Hematopoietic multipotent progenitor cell treated with erythropoietin and hydrocortisone succinate and interleukin-3 and kit ligand, for 8 days (in vitro differentiated cells): ENCODE measurements at regions not wholly inside any gene's neighbourhood (a gene's known extent, or its start where the extent isn't known, plus 50 kb on each side); places are given as distances from the start of the nearest gene placed in this dataset.

Source experiments
- DNase-seq: peaks from one replicate; pipeline ENCODE4 v3.0.0-alpha.2; 2015

GRCh38 chr4:141406237-141406636 lies 185.5 kb downstream of the ZNF330 start:
- no peak for DNase-seq

GRCh38 chr4:141409556-141409955 lies 188.9 kb downstream of the ZNF330 start:
- DNase-seq, result no peak

GRCh38 chr4:141410839-141411238 lies 190.1 kb downstream of the ZNF330 start:
- no peak for DNase-seq

DNA sequence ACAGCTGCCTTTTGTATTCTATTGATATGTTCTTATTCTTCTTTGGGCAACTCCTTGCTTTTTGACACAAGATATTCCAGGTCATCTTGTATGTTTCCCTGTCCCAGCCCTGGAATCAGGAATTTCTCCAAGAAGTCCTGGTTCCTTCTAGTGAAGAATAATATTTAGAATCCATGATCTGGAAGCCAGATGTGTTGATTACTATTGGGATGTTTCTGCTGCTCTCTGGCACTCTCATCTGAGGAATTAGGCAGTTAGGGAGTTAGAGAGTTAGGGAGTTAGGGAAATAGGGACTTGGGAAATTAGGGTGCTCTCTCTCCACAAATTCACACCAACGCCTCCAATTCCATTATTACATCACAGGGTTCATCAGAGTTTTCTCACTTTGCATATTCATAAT lies 191.2 kb downstream of the ZNF330 start:
- DNase-seq, result no peak

DNA sequence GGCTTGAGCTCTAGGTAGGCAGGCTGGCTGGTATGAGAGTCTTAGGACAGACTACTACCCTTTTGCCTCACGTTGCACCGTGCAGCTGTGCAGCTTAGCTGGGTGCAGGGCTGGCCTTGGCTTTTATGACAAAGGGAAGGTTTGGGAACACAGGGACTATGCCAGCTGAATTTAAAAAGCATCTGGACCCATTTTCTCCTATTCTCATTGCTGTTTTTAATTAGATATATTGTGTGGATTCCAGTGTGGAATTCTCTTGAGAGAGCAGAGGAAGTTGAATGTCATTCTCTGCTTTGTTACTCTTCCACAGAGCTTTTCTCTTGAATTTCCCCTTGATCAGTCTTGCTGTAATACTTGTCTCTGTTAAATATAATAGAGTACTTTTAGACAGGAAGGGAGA lies 192.7 kb downstream of the ZNF330 start:
- DNase-seq, result no peak

DNA sequence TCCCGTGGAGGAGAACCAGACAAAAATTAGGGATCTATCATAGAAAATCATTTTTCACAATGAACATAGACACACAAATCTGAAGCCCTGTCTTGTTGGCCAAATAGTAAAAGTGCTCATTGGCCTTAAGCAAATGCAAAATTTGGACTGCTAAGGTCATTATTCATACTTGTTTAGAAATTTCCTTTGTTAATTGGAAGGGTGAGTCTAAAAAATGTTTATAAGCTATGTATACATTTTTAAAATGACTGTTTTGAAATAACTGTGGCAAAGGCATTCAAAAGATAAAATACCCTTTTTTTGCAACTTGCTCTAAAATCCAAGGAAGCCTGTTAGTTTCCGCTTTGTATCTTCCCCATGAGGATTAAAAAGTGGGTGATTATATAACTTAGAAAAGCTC lies 195.0 kb downstream of the ZNF330 start:
- no peak for DNase-seq

DNA sequence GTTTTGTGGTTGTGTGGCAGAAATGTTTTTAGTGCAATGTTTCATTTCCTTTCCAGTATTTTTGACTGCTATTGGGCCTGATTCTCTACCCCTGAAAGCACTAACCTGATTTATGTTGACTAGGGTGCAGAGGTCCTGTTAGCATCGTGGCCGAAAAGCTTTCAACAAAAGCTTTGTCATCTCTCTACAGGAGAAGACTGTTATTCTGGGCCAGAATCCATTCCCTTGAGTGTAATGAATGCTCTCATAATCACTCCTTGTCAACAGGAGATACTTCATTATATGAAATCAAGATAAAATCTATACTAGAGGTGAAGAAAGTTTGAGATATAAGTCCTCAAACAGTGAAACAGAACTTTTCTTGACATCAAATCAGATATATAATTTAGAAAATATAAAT lies 195.5 kb downstream of the ZNF330 start:
- no peak for DNase-seq

GRCh38 chr4:141416677-141417363 lies 196.1 kb downstream of the ZNF330 start:
- no peak for DNase-seq

DNA sequence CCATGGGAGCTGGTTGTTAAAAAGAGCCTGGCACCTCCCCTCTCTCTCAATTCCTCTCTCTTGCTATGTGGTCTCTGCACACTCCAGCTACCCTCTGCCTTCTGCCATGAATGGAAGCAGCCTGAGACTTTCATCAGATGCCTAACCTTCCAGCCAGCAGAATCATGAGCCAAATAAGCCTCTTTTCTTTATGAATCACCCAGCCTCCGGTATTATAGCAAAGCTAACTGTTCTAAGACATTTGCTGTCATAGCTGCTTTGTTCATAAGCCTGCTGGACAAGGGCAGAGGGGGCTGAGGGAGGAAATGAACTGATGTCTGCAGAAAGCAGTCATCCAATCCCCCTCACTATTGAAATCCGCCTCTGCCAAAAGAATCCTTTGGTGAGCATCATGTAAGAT lies 196.7 kb downstream of the ZNF330 start:
- DNase-seq, result no peak

GRCh38 chr4:141425124-141425523 lies 204.4 kb downstream of the ZNF330 start:
- DNase-seq, result peak; percentile 6

DNA sequence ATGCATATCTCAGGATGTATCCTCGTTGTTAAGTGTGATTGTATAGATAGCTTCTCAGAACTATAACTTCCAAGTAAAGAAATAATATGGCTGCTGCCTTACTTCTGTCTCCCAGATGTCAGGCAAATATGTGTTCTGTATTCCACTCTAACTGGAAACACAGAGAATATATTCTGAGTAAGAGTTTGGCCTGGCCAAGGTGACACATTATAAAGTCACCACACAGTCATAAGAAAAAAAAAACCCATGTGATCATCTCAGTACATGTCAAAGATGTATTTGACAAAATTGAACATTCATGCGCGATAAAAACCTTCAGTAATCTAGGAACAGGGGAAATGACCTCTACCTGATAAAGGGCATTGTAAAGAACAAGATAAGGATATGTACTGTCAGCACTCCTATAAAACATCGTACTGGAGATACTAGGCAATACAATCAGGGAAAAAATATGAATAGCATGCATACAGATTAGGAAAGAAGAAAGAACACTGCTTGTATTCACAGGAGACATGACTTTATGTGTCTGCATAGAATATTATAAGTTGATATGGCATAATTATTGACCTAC lies 207.1 kb downstream of the ZNF330 start:
- no peak for DNase-seq

DNA sequence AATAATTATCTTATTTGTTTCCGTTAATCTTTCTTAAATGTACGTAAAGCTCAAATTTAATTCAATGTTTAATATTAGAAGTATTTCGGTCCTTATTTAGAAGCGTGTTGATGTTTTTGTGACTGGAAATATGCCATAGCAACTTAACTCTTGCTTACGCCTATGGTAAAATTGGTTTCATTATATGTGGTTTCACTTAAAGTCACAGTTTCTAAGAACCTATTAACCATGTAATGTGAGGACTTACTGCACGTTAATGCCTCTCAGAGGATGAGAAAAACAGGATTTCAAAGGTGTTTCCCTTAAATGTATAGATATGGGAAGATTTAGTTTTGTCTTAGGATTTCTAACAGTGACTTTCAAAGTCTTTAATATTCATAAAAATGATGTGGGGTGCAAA lies 206.4 kb upstream of the IL15 start:
- DNase-seq, result no peak

GRCh38 chr4:141430686-141431085 lies 205.7 kb upstream of the IL15 start:
- DNase-seq, result no peak

- DNase-seq, result no peak
These were observed 204.2 kb upstream of the IL15 start for GRCh38 chr4:141432000-141432712.

DNA sequence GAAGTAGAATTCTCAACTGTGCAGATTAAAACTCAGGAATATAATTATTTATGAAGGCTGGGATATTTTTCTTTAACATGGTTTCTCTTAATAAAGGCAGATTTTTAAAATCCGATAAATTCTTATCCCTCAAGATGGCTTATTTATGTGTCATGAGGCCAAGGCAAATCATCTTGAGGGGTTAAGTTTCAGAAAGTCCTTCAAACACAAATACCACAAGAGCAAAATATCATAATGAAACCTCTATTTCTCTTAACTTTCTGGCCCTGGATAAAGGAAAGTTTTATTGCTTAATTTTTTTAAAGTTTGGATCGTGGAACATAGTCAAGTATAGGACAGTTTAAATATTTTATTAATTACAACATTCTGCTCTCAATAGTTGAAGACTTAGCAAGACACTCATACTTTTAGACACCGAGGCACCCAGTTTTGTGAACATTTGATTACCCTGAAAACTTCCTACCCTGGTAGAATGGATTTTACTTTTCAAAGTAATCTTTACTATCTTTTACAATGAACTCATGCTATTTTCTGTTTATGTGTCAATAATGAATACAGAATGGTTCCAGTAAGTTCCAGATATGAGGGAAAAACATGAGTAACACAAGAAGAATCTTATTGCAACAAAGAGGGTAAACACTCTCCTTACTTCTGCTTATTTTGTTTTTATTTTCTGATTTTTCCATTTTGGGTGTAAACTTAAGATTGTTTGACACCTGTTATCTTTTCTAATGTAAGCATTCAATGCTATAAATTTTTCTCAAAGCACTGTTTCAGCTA lies 200.7 kb upstream of the IL15 start:
- no peak for DNase-seq

- DNase-seq, result no peak
These were observed 197.2 kb upstream of the IL15 start for GRCh38 chr4:141439223-141439622.

DNA sequence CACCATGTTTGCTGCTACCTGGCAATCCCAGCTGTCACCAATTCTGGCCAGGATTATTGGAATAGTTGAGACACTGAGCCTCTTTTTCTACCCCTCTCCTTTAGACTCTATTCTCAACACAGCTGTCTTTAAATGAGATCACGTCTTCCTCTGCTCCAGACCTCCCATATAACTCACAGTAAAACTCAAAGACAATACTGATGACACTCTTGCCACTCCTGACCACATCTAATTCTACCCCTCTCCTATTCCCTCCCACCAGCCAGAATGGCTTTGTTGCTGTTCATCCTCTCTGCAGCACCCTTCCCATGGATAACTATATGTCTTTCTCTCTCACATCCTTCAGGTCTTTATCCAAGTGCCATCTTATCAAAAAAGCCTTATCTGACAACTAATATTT lies 188.6 kb upstream of the IL15 start:
- DNase-seq, result no peak

GRCh38 chr4:141448490-141448889 lies 187.9 kb upstream of the IL15 start:
- no peak for DNase-seq

GRCh38 chr4:141449927-141450326 lies 186.5 kb upstream of the IL15 start:
- DNase-seq, result no peak

DNA sequence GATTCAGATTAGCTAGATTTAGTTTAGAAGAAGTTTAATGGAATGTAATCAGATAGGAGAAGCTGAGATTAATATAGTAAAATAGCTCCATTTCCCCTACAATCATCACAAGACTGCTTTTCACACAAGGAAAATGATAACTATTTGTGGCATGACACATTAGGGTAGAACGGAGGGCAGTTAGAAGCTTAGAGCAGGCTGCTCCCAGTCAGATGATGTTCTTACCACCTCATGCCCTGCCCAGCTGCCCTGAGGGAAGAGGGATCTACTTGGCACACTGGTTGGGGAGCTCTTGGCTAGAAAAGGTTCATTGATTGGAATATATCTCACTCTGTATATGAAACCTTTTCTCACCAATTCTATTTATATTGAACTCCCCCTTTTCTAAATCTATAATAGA lies 180.7 kb upstream of the IL15 start:
- no peak for DNase-seq

- no peak for DNase-seq
These were observed 178.7 kb upstream of the IL15 start for GRCh38 chr4:141457653-141458052.

DNA sequence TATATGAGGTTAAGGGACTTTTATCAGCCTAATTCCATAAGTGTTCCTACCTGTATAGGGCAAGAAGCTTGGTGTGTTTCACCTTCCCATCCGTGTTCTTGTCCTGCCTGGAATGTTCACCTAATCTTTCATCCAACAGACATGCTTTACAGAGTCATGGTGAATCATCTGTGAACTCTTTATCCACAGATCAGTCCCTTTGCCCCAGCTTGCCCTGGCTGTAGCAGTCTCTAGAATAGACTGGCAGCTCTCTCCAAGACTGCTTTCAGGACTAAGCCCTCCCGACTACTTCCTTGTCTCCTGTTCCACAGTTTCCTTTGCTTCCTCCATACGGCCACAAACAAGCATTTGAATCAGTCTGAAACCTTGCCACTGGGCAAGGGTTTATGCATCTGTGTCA lies 177.9 kb upstream of the IL15 start:
- DNase-seq, result no peak

GRCh38 chr4:141459020-141459419 lies 177.4 kb upstream of the IL15 start:
- no peak for DNase-seq

GRCh38 chr4:141462361-141462760 lies 174.0 kb upstream of the IL15 start:
- DNase-seq, result no peak
